Heart left ventricle (tissue), 16 donors: ENCODE measurements at regions not wholly inside any gene's neighbourhood (a gene's known extent, or its start where the extent isn't known, plus 50 kb on each side); places are given as distances from the start of the nearest gene placed in this dataset.

Experiments used
- ATAC-seq, 4 donors: fragments of 200-7000 bp; cut with Tn5 transposase; one replicate each; pipeline ENCODE4 v1.9.1; 2020 to 2022; ENCODE audit warnings: moderate library complexity in 4 of 4, mild to moderate bottlenecking in 3 of 4, moderate number of reproducible peaks in 1 of 4
- DNase-seq, 5 donors: peaks; one replicate each; pipeline ENCODE4 v3.0.0-alpha.2; 2020
- H3K27ac ChIP-seq, 12 donors: fragments of 200-600 bp; sonication (generic) in 4 of 12; one replicate each; pipeline versions ENCODE4 v1.5.0 to v1.8.0; 2016 to 2022; ENCODE audit warnings: mild to moderate bottlenecking in 2 of 12
- H3K27me3 ChIP-seq, 9 donors: fragments of 200-600 bp; sonication (generic) in 2 of 9; one replicate each; pipeline versions ENCODE4 v1.5.1 to v1.8.0; 2016 to 2022; ENCODE audit warnings: mild to moderate bottlenecking in 3 of 9
- H3K36me3 ChIP-seq, 9 donors: fragments of 200-600 bp; sonication (generic) in 2 of 9; one replicate each; pipeline versions ENCODE4 v1.5.0 to v1.8.0; 2018 to 2022; ENCODE audit warnings: mild to moderate bottlenecking in 2 of 9
- H3K4me1 ChIP-seq, 12 donors: fragments of 200-600 bp; sonication (generic) in 4 of 12; one replicate each; pipeline versions ENCODE4 v1.5.0 to v1.8.0; 2016 to 2022; ENCODE audit warnings: mild to moderate bottlenecking in 3 of 12
- H3K4me3 ChIP-seq, 12 donors: fragments of 200-600 bp; sonication (generic) in 4 of 12; one replicate each; pipeline versions ENCODE4 v1.5.0 to v1.8.0; 2017 to 2022; ENCODE audit warnings: mild to moderate bottlenecking in 9 of 12, moderate library complexity in 4 of 12
- H3K9me3 ChIP-seq, 12 donors: fragments of 200-600 bp; sonication (generic) in 4 of 12; one replicate each; pipeline versions ENCODE4 v1.5.0 to v1.8.0; 2016 to 2022; ENCODE audit warnings: mild to moderate bottlenecking in 1 of 12
- CTCF ChIP-seq, 12 donors: fragments of 200-600 bp; sonication (generic) in 4 of 12; IDR thresholded peaks; one replicate each; pipeline versions ENCODE4 v1.5.0 to v1.8.0; 2018 to 2022; ENCODE audit warnings: antibody characterized with exemption in 12 of 12, mild to moderate bottlenecking in 5 of 12
- POLR2A ChIP-seq, 2 donors: fragments of 450-650 bp; IDR thresholded peaks; one replicate each; pipeline ENCODE4 v1.6.1; 2017; ENCODE audit warnings: antibody characterized with exemption in 2 of 2, mild to moderate bottlenecking in 2 of 2, moderate library complexity in 2 of 2
- WGBS, 4 donors: extraction: QIAGEN DNeasy Blood & Tissue Kit in 2 of 4; methylation state at CpG; one replicate each; pipeline versions ENCODE4 v1.1.5 to v1.1.7; 2013 to 2018; 5-methylcytosine and 5-hydroxymethylcytosine counted together
- intact Hi-C, 10 donors: fragments of 100-400 bp; cut with DNase I; formaldehyde crosslinking; loops; one replicate each; pipeline versions ENCODE4 v1.11.1 to v1.14.2; 2022
- donor health status: ischemic (EF 13 %, LVEDD 7.1; RV severe dilation, severe dysfunction).
- donor health status: healthy with polysubstance abuse.
- donor health status: DM: no; HTN: yes; CAD: no.
- donor health status: DM: no; HTN: no; CAD: no.
- donor health status: ischemic (EF 25% LVEDD 6.9; RV normal size, moderate dysfunction).
- donor health status: ischemic (EF 25% LVEDD 5.7; RV mildly dilated, moderate dysfunction).
- donor health status: healthy.
- donor health status: DM: yes; HTN: yes; CAD: no.
- donor health status: ischemic (EF 35%, LVEDD 5.7; RV mildly dilated, moderate dysfunction).
- donor health status: nonischemic (EF 11% LVEDD 7.7; RV severe dilation, severe dysfunction).
- donor health status: DM: yes; HTN: yes; CAD: no.
- donor health status: PGD.
- donor health status: ischemic (EF 29% LVEDD 5.4; RV normal size, mild dysfunction).
- donor health status: nonischemic (EF 23%, LVEDD 6.1; RV moderate dilation, normal function).

- DNase-seq (no peak), ATAC-seq (no peak)
- TF ChIP-seq POLR2A (IDR thresholded peaks at IDR 0.05) (no peak), CTCF (IDR thresholded peaks at IDR 0.05) (no peak)
- H3K4me1 ChIP-seq, result peaks cover 0 to 20% (median 3%) of the 10 kb centered on the region in 12 donors
- peaks cover 0 to 7% (median 0%) of the 10 kb centered on the region in 12 donors for H3K9me3 ChIP-seq
- H3K4me3 ChIP-seq, result no peak overlapping the region
- H3K36me3 ChIP-seq, result no peaks in the 10 kb centered on the region
- peak overlapping the region in 2 of 12 donors; percentile 24 to 46 for H3K27ac ChIP-seq
- intact Hi-C loops, result loop anchor here in 1 of 10 donors (10.0 kb wide), 1 partner anchor 128 kb away; no protein-coding TSS in a partner anchor
- H3K27me3 ChIP-seq, result no peaks in the 10 kb centered on the region
- 76 to 85% (median 81%) methylated on average over 7 of the region's 7 CpGs for WGBS, 4 donors
Measured at GRCh38 chr10:10786109-10787090, 231.3 kb upstream of the CELF2 start.

GRCh38 chr10:10787586-10787985 lies 230.1 kb upstream of the CELF2 start:
- no peak overlapping the region for H3K4me3 ChIP-seq
- intact Hi-C loops, result loop anchor here in 1 of 10 donors (10.0 kb wide), 1 partner anchor 127 kb away; no protein-coding TSS in a partner anchor
- no peaks in the 10 kb centered on the region for H3K36me3 ChIP-seq
- TF ChIP-seq CTCF (IDR thresholded peaks at IDR 0.05) (no peak), POLR2A (IDR thresholded peaks at IDR 0.05) (no peak)
- H3K27me3 ChIP-seq, result no peaks in the 10 kb centered on the region
- DNase-seq (no peak), ATAC-seq (peak in 1 of 4 donors; percentile 36)
- peak overlapping the region in 4 of 12 donors; percentile 14 to 46 (median 34) for H3K27ac ChIP-seq
- H3K9me3 ChIP-seq, result peaks cover 0 to 7% (median 0%) of the 10 kb centered on the region in 12 donors
- WGBS, 4 donors, result 61 to 74% (median 65%) methylated on average over 4 of the region's 4 CpGs
- peaks cover 0 to 27% (median 10%) of the 10 kb centered on the region in 12 donors for H3K4me1 ChIP-seq

- intact Hi-C loops, result loop anchor here in 1 of 10 donors (10.0 kb wide), 1 partner anchor 126 kb away; no protein-coding TSS in a partner anchor
- peak in 1 of 4 donors; percentile 56 for ATAC-seq
Measured at GRCh38 chr10:10788761-10789160, 228.9 kb upstream of the CELF2 start.

More at GRCh38 chr10:10788761-10789160, 228.9 kb upstream of the CELF2 start:
- Histone ChIP-seq H3K27me3 (no peaks in the 10 kb centered on the region), H3K4me3 (no peak overlapping the region), H3K4me1 (peaks cover 0 to 35% (median 15%) of the 10 kb centered on the region in 12 donors), H3K9me3 (peaks cover 0 to 7% (median 0%) of the 10 kb centered on the region in 12 donors), H3K27ac (peak overlapping the region in 2 of 12 donors; percentile 14 to 27), H3K36me3 (no peaks in the 10 kb centered on the region)
- no peak for DNase-seq
- TF ChIP-seq CTCF (IDR thresholded peaks at IDR 0.05) (no peak), POLR2A (IDR thresholded peaks at IDR 0.05) (no peak)
- 57 to 70% (median 62%) methylated on average over 4 of the region's 4 CpGs for WGBS, 4 donors
